Activated T-cell treated with anti-CD3 and anti-CD28 coated beads, Interleukin-2, amount 50 U/mL, for 72 hours (primary cell): ENCODE measurements at regions not wholly inside any gene's neighbourhood (a gene's known extent, or its start where the extent isn't known, plus 50 kb on each side); places are given as distances from the start of the nearest gene placed in this dataset.

ENCODE experiments used
- ATAC-seq, 2 donors: fragments of 150-1000 bp; cut with Tn5 transposase; replicated peaks in 1 of 2; 2 replicates each; pipeline ENCODE4 v1.10.0; 2021; ENCODE audit warnings: moderate library complexity in 2 of 2, mild to moderate bottlenecking in 1 of 2
- DNase-seq, 2 donors: peaks; one replicate each; pipeline ENCODE4 v3.0.0; 2021 to 2022; ENCODE audit warnings: mixed read lengths in 1 of 2
- H3K27ac Mint-ChIP-seq: one replicate; pipeline ENCODE4 v1.8.0; 2022; ENCODE audit warnings: mild to moderate bottlenecking, moderate library complexity, mixed read lengths
- H3K27me3 Mint-ChIP-seq: one replicate; pipeline ENCODE4 v1.8.0; 2022; ENCODE audit warnings: low read depth, mixed read lengths
- H3K36me3 Mint-ChIP-seq, 2 donors: one replicate each; pipeline ENCODE4 v1.8.0; 2022; ENCODE audit warnings: mixed read lengths in 2 of 2, mild to moderate bottlenecking in 1 of 2; ENCODE audit not compliant: insufficient read depth in 2 of 2
- H3K4me1 Mint-ChIP-seq: one replicate; pipeline ENCODE4 v1.8.0; 2022; ENCODE audit warnings: low read depth, mixed read lengths
- H3K4me3 Mint-ChIP-seq, 2 donors: one replicate each; pipeline ENCODE4 v1.8.0; 2022; ENCODE audit warnings: mild to moderate bottlenecking in 2 of 2, mixed read lengths in 2 of 2, moderate library complexity in 2 of 2
- H3K9me3 Mint-ChIP-seq, 2 donors: one replicate each; pipeline ENCODE4 v1.8.0; 2022; ENCODE audit warnings: mixed read lengths in 2 of 2

DNA sequence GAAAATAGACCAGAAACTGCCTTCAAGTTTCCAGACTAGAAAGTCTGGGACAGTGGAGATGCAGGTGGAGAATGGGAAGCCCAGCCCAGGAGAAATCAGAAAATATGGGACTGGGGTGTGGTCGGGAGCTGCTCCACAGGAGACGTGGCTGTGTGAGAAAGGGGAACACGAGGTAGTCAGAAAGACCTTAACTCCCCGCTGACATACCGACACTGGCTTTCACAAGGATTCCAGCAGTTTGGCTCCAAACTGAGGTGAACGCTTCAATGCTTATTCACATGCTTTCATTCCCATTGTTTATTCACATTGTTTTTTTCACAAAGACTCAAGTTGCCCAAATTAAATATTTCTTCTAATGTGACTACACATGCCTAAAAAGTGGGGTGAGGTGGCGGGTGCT lies 111.5 kb upstream of the SLCO3A1 start:
- Mint-ChIP-seq H3K9me3 (no peaks in the 10 kb centered on the region), H3K27ac (no peak overlapping the region), H3K36me3 (no peaks in the 10 kb centered on the region), H3K4me1 (no peaks in the 10 kb centered on the region), H3K27me3 (peaks cover 29% of the 10 kb centered on the region), H3K4me3 (no peak overlapping the region)
- no peak for DNase-seq
- no peak for ATAC-seq

DNA sequence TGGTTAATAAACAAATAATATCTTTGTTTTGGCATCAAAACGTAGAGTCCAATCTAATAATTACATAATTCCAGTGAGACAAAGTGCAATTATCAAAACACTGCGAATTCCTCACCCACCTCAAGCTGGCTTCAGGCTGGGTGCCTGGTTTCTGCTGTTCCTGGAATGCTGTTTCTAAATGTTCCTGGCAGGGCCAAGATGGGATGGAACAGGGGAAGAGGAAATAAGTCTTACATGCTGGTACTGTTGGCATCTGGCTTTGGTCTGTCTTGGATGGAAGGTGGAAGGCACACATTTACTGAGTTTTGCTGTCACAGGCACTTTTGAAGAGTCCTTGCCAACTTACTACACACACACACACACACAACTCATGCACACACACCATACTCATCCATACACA lies 101.9 kb upstream of the SLCO3A1 start:
- H3K4me3 Mint-ChIP-seq, result no peak overlapping the region

DNA sequence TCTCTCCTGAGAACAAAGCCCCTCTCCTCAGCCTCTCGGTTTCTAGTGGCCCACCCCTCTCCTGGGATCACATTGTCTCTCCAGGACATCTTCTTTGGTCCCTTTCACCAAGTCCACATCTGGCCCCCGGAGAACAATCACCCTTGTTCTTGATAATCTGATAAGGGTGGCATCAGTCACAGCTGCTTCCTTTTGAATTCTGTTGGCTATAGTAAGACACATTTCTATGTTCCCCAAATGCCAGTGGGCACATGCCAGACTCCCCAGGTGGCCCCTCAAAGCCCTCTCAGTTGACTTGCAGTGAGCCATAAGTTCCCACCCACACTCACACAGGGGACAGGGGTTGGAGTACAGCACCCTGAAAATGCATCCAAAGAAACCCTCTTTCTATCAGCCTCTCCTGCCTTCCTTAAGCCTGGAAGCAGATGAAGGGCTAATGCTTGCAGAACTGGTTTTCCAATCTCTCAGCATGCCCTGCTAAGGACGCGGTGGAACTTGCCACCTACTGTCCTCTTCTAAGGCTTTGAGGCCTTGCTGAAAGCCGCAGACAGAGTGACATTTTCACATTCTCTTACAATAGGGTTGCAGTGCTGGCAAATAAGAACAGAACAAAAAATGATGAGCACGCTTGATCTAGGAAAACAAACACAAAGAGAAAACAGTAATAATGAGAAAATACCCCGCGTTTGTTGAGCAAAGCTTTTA lies 101.3 kb upstream of the SLCO3A1 start:
- Mint-ChIP-seq H3K36me3 (peaks cover 0 to 4% of the 10 kb centered on the region in 2 donors), H3K4me3 (no peak overlapping the region), H3K9me3 (peaks cover 0 to 10% of the 10 kb centered on the region in 2 donors), H3K4me1 (no peaks in the 10 kb centered on the region), H3K27ac (no peak overlapping the region), H3K27me3 (peaks cover 7% of the 10 kb centered on the region)
- no peak for DNase-seq
- no peak for ATAC-seq

More for the DNA sequence above, 101.9 kb upstream of the SLCO3A1 start:
- DNase-seq, result no peak
- peaks cover 0 to 4% of the 10 kb centered on the region in 2 donors for H3K36me3 Mint-ChIP-seq
- no peaks in the 10 kb centered on the region for H3K4me1 Mint-ChIP-seq
- ATAC-seq, result no peak
- peaks cover 0 to 10% of the 10 kb centered on the region in 2 donors for H3K9me3 Mint-ChIP-seq
- H3K27ac Mint-ChIP-seq, result no peak overlapping the region
- H3K27me3 Mint-ChIP-seq, result peaks cover 7% of the 10 kb centered on the region

DNA sequence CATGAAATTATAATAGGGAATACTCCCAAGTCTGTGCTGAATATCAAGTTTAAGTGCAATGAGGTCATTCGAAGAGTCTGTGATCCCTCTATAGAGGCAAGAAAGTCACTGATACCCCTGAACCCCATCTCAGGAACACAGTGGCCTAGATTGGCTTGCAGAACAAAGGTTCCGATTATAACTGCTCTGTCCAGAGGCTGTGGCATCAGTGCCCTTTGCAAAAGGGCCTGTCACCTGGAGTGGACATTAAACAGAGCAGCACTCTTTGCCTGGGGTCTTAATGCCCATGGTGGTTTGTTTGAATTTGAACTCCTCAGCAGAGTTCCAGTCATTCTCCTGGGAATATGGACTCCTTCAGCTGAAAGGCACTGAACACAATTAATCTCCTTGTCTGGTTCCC lies 93.9 kb upstream of the SLCO3A1 start:
- Mint-ChIP-seq H3K36me3 (no peaks in the 10 kb centered on the region), H3K27ac (no peak overlapping the region), H3K9me3 (no peaks in the 10 kb centered on the region), H3K27me3 (no peaks in the 10 kb centered on the region), H3K4me1 (no peaks in the 10 kb centered on the region), H3K4me3 (no peak overlapping the region)
- DNase-seq (no peak), ATAC-seq (no peak)

DNA sequence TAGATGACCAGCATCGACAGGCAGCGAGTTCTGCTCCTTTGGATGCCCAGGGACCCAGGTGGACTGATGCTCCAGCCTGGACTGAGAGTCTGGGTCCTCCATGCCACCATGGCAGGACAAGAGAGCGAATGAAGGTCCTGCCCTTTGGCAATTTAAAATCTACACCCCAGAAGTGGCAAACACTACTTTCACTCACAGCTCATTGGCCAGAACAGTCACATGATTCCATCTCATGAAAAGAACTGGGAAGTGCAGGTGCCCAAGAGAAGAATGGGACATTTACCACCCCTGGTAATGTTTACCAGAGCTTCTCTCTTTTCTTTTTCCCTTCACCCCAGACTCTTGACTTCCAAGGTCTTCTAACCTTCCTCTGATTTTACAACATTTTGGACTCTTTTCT lies 87.8 kb upstream of the SLCO3A1 start:
- peaks cover 8% of the 10 kb centered on the region for H3K27me3 Mint-ChIP-seq
- no peaks in the 10 kb centered on the region for H3K9me3 Mint-ChIP-seq
- H3K36me3 Mint-ChIP-seq, result no peaks in the 10 kb centered on the region
- H3K4me3 Mint-ChIP-seq, result no peak overlapping the region
- DNase-seq (no peak), ATAC-seq (no peak)
- H3K27ac Mint-ChIP-seq, result no peak overlapping the region
- no peaks in the 10 kb centered on the region for H3K4me1 Mint-ChIP-seq

DNA sequence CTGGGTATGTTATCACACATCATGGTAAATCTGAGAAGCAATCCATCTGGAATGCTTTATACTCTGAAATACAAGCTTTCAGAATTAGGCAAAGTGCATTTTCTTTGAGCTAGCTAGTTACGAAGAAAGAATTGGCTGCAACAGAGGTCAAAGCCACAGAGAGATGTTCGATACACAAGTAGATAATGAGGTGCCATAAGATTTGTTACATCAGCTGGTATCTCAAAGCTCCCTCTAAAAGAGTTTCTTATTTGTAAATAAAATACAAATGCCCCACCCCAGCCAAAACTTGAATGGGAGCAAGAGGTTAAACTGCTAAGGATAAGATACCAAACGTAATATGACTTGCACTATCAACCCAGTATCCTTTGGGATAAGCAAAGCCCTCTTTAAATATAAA lies 84.0 kb upstream of the SLCO3A1 start:
- Mint-ChIP-seq H3K36me3 (no peaks in the 10 kb centered on the region), H3K27ac (no peak overlapping the region), H3K9me3 (no peaks in the 10 kb centered on the region), H3K4me1 (no peaks in the 10 kb centered on the region), H3K27me3 (peaks cover 8% of the 10 kb centered on the region), H3K4me3 (no peak overlapping the region)
- DNase-seq, result no peak
- no peak for ATAC-seq

DNA sequence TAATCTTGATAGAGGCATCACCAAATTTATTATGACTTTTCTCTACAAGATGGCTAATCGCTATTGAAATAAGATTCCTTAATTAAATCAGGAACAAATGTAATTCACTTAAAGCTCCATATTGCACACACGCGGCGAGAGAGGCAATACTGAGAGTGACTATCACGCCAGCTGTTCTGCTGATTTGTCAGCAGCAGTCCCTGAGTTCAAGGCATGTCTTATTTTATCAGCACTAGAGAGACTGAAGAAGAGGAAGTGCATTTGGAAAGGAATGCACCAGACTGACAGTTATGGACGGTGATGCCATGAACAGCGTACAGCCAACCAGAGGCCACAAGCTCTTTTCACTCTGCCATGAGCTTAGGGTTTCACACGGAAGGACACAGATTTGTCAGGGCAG lies 83.6 kb upstream of the SLCO3A1 start:
- no peaks in the 10 kb centered on the region for H3K4me1 Mint-ChIP-seq
- peaks cover 8% of the 10 kb centered on the region for H3K27me3 Mint-ChIP-seq
- DNase-seq (no peak), ATAC-seq (no peak)
- no peak overlapping the region for H3K27ac Mint-ChIP-seq
- H3K9me3 Mint-ChIP-seq, result no peaks in the 10 kb centered on the region
- H3K36me3 Mint-ChIP-seq, result no peaks in the 10 kb centered on the region
- no peak overlapping the region for H3K4me3 Mint-ChIP-seq

DNA sequence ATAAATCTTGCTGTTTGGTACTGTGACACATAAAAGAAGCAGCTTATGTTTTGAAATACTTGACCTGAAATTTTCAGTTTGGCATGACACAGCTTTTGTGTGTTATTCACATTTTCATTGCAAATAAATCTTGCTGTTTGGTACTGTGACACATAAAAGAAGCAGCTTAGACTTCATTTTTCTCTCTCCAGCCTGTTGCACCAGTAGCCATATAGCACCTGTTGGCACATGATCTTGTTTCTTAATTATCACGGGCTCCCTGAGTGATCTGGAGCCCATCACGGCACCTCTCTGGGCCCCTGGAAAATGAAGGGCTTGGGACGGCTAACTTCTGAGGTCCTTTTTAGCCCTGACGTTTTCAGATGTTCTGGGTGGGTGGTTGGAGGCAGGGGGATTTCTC lies 77.4 kb upstream of the SLCO3A1 start:
- Mint-ChIP-seq H3K27ac (no peak overlapping the region), H3K4me3 (no peak overlapping the region), H3K36me3 (no peaks in the 10 kb centered on the region), H3K4me1 (no peaks in the 10 kb centered on the region), H3K27me3 (peaks cover 5% of the 10 kb centered on the region), H3K9me3 (no peaks in the 10 kb centered on the region)
- DNase-seq, result no peak
- ATAC-seq, result no peak

DNA sequence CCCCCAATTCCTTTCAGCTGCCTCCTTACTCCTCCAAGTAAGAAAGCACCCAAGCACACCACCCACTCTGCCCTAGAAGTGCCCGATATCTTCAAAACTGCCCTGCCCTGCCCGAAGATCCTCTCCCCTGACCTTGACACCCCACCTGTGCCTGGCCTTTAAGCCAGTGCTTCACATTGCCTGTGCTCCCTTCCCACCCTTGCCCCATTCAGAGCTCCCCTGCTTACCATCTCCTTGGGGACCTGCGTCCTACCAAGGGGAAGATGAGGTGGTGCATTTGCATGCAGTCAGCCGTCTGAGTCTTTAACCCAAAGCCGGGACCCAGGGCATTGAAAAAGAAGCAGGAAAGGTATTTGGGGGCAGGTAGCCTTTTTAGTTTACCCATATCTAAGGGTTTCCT lies 73.5 kb upstream of the SLCO3A1 start:
- Mint-ChIP-seq H3K27me3 (peaks cover 5% of the 10 kb centered on the region), H3K27ac (no peak overlapping the region), H3K9me3 (no peaks in the 10 kb centered on the region), H3K4me3 (no peak overlapping the region), H3K36me3 (no peaks in the 10 kb centered on the region), H3K4me1 (no peaks in the 10 kb centered on the region)
- ATAC-seq, result no peak
- DNase-seq, result no peak

DNA sequence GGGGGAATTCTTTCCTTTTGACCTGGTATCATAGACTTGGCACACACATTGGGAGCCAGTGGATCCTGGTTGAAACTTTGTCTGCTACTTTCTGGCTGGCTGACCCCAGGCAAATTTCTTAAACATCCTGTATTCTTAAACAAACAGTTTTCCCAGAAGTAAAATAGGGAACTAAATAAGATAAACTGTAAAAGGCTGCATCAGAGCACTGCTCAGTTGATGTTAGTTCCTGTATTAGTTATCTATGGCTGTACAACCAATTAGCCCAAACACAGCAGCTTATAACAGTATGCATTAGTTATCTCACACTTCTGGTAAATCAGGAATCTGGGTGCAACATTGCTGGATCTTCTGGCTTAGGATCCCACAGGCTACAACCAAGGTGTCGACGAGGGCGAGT lies 73.1 kb upstream of the SLCO3A1 start:
- DNase-seq, result no peak
- Mint-ChIP-seq H3K9me3 (no peaks in the 10 kb centered on the region), H3K36me3 (no peaks in the 10 kb centered on the region), H3K27ac (no peak overlapping the region), H3K4me1 (no peaks in the 10 kb centered on the region), H3K27me3 (peaks cover 5% of the 10 kb centered on the region), H3K4me3 (no peak overlapping the region)
- no peak for ATAC-seq

DNA sequence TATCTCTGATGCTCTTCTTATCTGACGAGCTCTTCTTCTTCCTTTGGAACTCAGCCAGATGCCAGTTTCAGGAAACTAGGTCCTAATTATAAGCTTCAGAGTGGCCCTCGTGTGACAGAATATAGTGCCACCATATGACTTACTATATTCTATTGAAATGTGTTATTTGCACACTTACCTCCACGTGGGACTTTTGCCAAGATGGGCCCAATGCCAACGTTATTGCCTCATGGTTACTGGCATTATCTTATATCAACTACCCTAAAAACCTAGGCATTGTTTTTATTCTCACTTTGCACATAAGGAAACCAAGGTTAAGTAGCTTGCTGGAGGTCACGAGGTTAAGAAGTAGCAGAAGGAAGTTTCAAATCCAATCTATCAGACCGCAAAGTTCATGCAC lies 71.3 kb upstream of the SLCO3A1 start:
- DNase-seq, result no peak
- ATAC-seq, result no peak
- H3K4me1 Mint-ChIP-seq, result no peaks in the 10 kb centered on the region
- peaks cover 5% of the 10 kb centered on the region for H3K27me3 Mint-ChIP-seq
- H3K9me3 Mint-ChIP-seq, result no peaks in the 10 kb centered on the region
- no peak overlapping the region for H3K27ac Mint-ChIP-seq
- H3K36me3 Mint-ChIP-seq, result no peaks in the 10 kb centered on the region
- H3K4me3 Mint-ChIP-seq, result no peak overlapping the region

DNA sequence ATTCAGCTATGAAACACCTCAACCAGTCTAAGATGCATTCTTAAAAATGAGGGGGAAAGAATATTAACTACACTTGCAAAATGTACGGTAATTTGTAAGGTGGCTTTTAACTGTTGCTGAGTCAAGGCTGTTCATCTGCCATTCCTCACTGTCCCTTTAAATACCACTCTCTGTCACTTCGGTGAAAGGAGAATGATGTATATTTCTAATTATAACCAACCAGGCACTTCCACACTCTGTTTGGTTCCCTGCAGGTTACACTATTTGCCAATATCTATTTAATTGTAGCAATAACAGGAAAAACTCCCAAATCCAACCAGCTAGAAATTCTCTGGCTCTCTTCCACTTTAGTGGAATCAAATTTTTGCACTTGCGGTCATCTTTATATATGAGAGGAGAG lies 70.5 kb upstream of the SLCO3A1 start:
- DNase-seq, result no peak
- peaks cover 5% of the 10 kb centered on the region for H3K27me3 Mint-ChIP-seq
- no peaks in the 10 kb centered on the region for H3K36me3 Mint-ChIP-seq
- no peaks in the 10 kb centered on the region for H3K4me1 Mint-ChIP-seq
- no peaks in the 10 kb centered on the region for H3K9me3 Mint-ChIP-seq
- H3K4me3 Mint-ChIP-seq, result no peak overlapping the region
- ATAC-seq, result no peak
- H3K27ac Mint-ChIP-seq, result no peak overlapping the region

DNA sequence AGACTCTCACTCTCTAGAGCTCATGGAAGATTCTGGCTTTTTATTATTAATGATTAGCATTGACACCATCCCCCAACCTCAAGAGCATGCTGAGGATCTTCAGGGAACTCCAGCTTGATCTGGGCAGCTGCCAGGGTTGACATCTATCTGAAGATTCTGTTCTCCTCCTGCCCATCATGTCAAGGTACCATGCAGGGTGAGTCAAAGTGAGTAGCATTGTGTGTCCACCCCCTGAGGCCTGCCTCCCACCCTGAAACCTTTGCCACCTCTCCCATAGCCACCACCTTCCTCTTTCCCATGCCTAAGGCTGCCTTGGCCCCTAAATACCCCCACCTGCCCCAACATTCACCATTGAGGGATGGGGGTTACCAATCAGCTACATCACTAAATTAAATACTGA lies 70.1 kb upstream of the SLCO3A1 start:
- no peak overlapping the region for H3K27ac Mint-ChIP-seq
- ATAC-seq (no peak), DNase-seq (no peak)
- H3K4me1 Mint-ChIP-seq, result no peaks in the 10 kb centered on the region
- H3K9me3 Mint-ChIP-seq, result no peaks in the 10 kb centered on the region
- no peaks in the 10 kb centered on the region for H3K36me3 Mint-ChIP-seq
- peaks cover 5% of the 10 kb centered on the region for H3K27me3 Mint-ChIP-seq
- H3K4me3 Mint-ChIP-seq, result no peak overlapping the region

DNA sequence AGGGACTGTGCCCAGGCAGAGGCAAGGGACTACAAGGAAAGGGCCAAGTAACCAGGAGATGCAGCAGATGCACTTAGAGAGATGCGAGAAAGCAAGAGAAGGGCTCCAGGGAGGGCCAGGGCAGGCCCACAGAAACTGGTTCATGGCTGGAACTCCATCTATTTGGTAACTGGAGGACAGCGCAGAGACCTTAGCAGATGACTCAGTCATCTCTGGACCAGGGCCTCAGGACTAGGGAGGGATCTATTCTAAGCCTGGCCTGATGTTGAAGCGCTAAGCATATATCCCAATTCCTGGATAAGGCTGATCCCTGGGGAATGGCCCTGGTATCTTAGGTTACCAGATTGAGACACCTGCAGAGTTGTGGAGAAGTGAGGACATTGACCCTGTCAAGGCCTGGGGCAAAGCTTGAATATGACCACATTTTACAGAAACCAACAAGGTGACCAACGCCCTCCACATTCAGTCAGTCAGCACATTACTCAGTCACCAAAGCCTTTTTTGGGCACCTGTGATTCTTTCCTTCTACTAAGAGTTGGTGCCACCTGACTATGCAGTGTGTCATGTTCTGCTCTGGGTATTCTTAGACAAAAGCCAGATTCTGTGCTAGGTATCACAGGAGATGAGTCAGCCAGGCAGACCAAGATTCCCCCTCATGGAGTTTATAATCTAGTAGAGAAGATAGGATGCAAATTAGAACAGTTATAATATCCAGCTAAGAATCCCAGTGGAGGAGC lies 68.4 kb upstream of the SLCO3A1 start:
- Mint-ChIP-seq H3K36me3 (no peaks in the 10 kb centered on the region), H3K27me3 (peaks cover 5% of the 10 kb centered on the region), H3K4me3 (no peak overlapping the region), H3K4me1 (no peaks in the 10 kb centered on the region), H3K27ac (no peak overlapping the region), H3K9me3 (no peaks in the 10 kb centered on the region)
- ATAC-seq (peak in 1 of 2 donors; percentile 33), DNase-seq (no peak)
